Activated T-cell treated with anti-CD3 and anti-CD28 coated beads for 48 hours (primary cell): ENCODE measurements at regions not wholly inside any gene's neighbourhood (a gene's known extent, or its start where the extent isn't known, plus 50 kb on each side); places are given as distances from the start of the nearest gene placed in this dataset.

Source experiments
- DNase-seq: peaks from one replicate; pipeline ENCODE4 v3.0.0-alpha.2; 2020; ENCODE audit warnings: low read depth

- no peak for DNase-seq
Measured at GRCh38 chr1:25080294-25081209, 150.5 kb upstream of the RUNX3 start.

DNA sequence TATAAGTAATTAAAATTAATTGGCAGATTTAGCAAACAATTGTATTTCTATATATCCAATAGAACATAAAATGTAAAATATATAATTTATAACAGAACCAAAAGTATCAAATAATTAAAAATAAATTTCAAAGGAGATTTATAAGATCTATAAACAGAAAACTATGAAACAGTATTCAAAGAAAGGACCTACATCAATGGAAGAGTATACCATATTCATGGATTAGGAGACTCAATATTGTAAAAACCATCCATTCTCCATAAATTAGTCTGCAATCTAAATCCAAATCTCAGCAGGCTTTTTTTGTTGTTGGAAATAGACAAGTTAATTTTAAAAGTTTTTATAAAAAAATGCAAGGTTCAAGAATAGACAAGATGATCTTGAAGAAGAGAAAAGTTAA is 149.0 kb upstream of the RUNX3 start:
- DNase-seq: no peak

DNA sequence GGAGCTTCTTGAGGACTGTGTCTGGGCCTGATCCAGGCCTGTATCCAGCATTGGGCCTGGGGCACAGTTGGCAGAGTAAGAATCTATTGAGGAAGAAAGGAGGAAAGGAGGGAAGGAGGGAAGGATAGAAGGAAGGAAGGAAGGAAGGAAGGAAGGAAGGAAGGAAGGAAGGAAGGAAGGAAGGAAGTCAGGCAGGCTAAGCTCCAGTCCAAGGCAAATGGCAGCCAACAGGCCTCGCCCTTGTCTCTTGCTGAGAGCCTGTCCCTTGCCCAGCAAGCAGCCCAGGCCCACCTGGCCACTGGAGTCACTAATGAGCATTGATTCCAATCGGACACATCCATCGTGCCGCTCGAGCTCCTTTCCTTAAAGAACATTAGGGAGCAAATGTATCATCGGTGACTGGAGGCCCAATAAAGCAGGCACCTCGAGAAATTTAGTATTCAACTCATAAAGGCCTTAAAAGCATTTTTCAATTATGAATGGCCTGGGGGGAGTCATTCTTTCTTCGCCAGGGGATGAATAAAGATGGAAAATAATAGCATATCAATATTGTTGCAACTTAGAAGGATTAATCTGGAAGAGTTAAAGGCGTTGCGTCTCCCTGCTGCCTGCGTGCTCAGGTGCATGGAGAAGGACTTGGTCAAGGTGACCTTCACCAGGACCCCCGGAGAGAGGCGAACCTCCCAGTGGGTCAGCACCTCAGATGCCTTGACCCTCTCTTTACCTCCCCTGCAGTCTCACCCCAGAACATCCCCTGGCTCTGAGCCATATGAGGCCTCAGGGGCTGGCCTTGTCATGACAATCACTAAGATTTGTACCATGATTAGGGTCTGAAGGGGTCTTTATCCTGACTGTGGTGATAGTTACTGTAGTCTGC is 144.5 kb upstream of the RUNX3 start:
- no peak for DNase-seq

GRCh38 chr1:25073640-25074270 is 143.7 kb upstream of the RUNX3 start:
- DNase-seq: no peak

GRCh38 chr1:25072461-25072860 is 142.4 kb upstream of the RUNX3 start:
- no peak for DNase-seq

DNA sequence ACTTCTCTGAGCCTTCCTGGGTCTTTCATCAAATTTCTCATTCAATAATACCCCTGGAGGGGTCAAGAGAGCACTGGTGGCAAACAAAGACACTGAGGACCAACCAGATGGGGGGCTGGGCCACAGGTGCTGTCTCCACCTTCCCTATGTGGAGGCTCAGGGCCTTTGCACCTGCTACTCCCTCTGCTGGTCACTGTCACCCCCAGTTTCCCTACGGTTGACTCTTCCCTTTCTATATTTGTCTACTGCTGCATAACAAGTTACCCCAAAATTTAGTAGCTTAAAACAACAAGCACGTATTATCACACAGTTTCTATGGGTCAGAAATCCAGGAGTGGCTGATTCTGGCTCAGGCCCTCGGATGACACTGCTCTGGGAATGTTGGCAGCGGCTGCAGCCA is 138.8 kb upstream of the RUNX3 start:
- DNase-seq: no peak

- DNase-seq: no peak
Measured at GRCh38 chr1:25068316-25068715, 138.2 kb upstream of the RUNX3 start.

DNA sequence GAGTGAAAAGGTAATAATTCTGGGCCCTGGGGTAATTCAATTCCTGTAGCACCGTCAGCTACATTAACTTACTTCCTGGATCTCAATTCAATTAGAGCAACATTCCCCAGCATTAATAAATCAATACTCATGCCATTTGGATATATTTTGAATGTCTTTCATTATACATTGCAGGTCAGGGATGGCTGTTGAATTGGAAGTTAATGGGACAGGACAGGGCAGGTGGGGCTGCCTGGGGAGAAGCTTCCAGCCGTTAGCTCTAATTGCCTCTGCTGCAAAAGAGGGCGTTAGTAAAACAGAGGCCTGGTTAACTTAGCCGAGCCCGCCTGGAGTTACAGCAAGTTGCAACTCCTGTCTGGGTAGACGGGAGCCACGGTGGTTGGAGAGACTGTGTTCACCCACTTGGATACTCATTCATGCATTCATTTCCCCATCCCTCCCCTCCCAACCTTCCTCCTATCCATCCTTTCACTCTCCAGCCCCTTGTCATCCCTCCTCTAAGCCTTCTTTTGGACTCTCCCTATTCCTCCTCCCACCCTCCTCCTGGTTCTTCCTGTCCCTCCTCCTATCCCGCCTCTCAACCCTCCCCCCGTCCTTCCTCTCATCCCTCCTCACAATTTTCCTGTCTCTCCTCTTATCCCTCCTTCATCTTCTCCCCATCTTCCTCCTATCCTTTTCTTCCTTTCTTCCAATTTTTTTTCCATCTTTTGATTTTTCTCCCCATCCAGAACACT is 137.6 kb upstream of the RUNX3 start:
- no peak for DNase-seq

DNA sequence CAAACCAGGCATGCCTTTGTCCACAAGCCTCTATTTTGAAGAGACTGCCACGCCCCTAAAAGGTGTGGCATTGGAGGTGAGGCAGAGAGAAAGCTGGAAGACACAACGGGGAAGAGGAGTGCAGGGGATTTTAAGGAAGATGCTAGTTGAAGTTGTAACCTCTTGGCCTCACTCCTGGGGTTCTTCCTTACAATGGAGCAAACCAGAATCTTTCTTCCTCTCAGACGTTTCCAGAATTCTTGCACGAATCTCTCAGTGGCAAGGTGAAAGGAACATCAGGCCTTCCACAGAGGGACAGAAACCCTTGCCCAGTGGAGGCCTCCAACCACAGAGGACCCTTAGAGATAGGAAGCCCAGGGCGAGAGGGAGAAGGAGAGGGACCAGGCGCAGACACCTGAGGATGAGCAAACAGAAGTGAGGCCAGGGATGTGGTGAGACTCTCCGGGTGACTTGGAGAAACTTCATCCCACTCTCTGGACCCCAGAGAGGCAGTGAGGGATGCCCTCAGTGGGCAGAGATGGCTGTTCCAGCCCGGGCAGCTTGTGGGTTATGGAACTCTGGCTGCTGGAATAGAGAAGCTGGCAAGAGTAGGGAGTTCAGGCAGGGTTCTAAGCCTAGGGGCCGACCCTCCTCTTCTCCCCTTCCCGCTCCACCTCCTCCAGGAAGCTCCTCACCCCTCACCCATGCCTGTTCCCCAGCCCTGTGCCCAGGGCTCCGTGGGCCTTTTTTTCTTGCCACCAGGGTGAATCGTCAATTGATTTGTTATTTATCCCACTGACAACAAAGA is 136.8 kb upstream of the RUNX3 start:
- DNase-seq: no peak

- DNase-seq: no peak
Measured at GRCh38 chr1:25066256-25066655, 136.2 kb upstream of the RUNX3 start.

DNA sequence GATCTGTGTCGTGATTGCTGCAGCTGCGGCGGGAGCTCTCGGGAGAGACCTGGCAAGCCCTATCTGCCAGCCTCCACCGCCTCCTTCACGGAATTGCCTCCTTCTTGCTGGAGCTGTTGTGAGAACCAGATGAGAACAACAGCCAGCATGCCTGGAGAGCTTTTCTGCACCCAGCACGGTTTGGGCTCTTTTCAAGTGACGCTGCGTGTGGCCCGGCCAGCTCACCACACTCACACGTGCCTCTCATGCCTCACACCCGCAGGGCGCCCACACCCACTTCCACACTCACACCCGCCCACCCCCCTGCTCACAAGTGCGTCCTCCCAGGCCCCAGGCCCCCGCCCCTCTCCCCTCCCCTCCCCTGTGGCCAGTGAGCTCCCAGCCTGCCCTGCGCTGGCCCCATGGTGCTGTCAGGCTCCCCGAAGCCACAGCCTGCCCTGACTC is 135.7 kb upstream of the RUNX3 start:
- DNase-seq: no peak

DNA sequence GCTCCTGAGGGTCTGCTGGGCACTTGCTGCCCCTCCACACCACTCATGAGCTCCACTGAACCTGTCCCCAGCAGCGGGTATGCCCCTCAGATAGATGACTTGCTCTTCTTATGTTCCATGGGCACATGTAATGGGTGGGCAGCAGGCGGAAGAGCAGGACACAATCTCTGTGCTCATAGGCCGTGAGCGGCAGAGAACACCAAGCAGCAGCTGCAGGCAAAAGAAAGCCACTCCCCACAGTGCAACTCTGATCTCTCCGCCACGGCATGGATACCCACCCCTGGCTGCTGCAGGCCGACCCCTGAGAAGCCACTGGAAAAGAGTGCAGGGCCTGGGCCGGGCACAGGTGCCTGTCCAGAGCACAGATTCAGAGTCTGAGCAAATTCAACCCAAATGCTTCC is 135.2 kb upstream of the RUNX3 start:
- DNase-seq: no peak

DNA sequence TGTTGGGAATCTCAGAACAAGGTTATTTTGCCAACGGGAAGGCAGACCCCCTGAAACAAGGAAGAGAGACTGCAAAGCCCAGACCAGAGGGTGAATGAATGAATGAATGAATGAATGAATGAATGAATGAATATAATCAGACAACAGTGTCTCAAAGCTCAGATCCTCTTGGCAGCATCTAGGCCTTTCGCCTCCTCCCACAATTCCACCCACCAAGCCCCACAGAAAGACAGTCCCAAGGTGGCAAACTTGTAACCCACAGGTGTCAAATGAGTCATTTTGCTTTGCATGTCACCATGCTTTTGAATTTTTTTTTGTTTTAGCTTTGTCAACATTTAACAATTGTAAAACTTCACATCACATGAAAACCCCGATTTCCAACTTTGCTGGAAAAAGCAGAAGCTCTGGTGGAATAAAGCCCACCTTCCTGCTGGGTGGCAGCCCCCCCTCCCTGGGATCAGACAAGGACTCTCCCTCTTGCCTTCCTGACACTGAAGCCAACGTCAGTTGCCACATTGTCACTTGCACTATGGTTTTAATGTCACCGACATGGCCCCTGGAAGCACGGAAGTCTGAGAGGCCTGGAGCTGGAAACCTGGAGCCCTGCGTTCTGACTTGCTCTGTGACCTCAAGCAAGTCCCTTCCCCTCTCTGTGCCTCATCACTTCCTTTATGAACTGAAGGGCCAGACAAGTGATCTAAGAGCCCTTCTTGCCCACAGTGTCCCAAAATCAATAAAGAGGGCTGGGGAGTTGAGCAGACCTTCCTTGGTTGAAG is 134.6 kb upstream of the RUNX3 start:
- DNase-seq: no peak

DNA sequence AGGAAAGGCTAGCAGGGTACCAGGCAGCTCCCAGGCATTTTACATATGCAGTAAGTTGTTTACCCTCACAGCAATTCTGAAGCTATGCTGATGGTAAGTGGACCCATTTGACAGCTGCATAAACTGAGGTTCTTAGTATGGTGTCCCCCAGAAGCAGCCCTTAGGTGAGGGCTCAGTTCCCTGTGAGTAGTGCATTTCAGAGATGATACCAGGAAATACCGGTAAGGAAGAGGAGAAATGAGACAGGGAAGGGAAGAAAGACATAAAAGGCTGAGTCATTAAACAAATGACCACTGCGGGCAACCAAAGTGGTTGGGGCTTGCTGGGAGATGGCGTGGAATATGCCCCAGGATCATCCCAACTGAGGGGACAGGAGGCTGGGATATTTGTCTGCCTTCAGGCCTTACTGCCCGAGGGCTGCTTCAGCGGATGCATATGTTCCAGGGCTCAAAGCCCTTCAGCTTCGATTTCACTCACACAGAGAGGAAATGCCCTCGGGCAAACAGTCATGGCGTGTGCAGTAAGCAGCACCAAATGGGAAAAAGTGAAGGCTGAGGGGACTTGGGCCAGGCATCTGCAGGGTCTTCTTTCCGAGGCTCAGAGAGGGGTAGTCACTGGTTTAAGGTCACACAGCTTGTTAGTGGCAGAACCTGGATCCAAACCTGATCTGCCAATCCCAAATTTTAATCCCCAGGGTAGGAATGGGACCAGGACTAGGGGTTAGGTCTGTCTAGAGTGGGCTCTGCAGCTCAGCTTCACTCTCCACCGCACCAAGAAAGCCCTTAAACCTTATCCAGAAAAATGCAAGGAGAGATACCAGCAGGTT is 133.7 kb upstream of the RUNX3 start:
- no peak for DNase-seq

GRCh38 chr1:25062621-25063255 is 132.7 kb upstream of the RUNX3 start:
- no peak for DNase-seq

DNA sequence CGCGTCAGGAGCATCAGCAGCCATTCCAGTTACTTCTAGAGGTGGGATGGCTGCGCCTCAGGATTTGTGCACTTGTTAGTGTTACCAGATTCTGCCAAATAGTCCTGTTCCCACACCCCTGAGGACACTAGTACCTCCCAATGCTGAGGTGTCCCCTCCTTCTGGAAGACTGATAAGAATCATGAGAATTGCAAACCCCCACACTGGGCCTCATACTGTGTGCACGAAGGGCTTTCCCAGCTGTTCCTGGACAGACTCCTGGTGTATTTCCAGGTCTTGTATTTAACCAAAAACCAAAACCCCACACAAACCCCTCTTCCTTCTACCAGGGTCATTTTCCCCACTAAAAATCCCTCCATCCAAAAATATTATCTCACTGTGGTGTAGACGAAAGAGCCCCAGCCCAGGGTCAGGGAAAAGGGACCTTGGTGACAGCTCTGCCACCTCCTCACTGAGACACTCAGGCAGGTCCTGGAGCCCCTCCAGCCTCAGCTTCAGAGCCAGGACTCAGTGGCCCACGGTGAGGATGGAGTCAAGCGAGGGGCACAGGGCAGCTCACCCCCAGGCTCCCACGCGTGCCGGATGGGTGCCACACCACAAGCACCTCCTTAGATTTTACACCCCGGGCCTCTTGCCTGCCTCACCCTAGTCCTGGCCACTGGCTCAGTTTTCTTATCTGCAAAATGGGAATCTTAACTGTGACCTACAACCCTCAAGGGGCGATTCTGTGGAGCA is 131.4 kb upstream of the RUNX3 start:
- DNase-seq: no peak

- no peak for DNase-seq
Measured at GRCh38 chr1:25057188-25057587, 127.1 kb upstream of the RUNX3 start.

GRCh38 chr1:25056536-25056935 is 126.5 kb upstream of the RUNX3 start:
- no peak for DNase-seq
